ENCODE measurements at regions not wholly inside any gene's neighbourhood (a gene's known extent, or its start where the extent isn't known, plus 50 kb on each side); places are given as distances from the start of the nearest gene placed in this dataset.
A peak's percentile ranks its signal among the peaks of the same experiment; 100 is the strongest.

DNA sequence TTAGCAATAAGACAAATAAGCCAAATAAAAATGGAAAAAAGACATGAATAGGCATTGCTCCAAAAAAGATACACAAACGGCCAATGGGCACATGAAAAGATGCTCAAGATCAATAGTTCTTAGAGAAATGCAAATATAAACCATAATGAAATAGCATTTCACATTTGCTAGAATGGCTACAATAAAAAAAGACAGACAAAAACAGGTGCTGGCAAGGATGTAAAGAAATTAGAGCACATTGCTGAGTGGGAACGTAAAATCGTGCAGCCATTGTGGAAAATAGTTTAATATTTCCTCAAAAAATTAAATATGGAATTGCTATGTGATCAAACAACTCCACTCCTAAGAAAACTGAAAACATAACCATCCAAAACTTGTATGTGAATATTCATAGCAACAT is 160.0 kb upstream of the SPATS2L start:
- DNase-seq: no peak

DNA sequence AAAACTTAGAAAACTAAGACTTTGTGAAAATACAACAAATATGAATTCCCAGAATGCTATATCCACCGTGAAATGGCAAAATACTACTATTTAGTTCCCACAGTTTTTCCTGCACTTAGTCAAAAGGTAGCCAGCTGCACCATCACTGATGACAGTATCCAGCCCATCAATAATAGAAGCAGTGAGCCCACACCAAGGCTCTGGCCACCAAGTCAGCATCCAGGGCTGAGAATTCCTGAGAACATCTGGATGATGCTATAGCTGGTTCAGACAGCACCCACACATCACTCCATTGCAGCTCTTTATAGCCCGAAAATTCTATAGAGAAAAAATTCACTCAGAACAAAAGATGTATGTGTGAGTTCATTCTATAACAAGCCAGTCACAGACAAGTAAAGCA is 159.1 kb upstream of the SPATS2L start:
- no peak for DNase-seq

DNA sequence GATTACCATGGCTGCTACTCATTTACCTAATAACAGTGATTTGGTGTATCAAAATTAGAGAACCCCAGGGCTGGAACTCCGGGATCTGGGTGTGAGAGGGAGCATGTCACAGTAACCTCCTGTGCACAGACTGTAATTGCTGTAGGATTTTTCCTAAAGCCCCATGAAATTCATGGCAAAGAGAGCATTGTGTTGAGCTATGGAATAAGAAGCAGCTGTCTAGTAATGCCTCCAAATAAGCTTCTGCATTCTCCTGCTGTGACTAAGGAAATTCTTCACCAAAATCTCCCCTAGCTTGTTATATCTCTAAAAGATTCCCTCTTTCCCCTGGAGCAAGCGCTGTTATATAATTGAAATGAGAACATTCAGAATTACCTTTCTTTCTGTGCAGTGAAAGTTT is 158.1 kb upstream of the SPATS2L start:
- peak; percentile 11 for DNase-seq

DNA sequence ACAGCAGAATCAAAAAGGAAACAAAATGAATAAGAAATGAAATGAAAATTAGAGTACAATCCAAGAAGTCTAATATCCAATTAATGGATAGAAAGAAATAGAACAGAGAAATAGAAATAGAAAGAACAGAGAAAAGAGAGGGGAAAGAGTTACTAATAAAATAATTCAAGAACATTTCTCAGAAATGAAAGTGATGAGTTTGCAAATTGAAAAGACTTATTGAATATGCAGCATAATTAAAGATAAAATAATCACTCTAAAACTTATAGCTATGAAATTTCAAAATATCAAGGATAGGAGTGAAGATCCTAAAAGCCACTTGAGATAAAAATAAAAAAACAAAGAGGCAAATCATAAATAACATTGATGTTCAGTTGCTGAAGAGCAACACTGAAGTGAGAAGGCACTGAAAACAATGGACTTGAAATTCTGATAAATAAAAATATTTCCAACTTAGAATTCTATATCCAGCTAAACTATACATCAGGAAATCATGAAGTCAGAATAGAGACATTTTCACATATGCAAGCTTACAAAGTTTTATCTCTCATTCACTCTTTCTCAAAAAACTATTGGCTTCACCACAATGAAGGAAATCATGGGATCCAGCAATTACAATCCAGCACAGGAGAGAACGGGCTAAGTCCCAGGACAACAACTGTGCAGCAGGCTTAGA is 155.9 kb upstream of the SPATS2L start:
- DNase-seq: no peak

DNA sequence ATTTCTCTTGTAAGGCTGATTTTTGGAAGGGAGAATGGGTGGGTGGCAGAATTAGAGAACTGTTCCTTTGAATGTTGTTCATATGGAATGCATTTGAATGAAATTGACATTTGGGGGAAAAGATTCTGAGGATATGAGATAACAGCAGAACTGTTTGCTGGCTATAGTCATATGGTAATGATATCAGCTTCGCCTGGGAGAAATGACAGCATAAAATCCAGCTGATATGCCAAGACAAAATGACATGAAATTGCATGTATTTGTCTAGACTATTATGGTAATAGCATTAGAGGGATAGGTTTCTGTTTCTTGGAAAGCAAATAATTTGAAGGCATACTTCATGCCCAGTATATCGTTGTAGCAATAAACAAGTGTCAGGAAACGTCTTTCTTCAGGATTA is 150.8 kb upstream of the SPATS2L start:
- DNase-seq: no peak

DNA sequence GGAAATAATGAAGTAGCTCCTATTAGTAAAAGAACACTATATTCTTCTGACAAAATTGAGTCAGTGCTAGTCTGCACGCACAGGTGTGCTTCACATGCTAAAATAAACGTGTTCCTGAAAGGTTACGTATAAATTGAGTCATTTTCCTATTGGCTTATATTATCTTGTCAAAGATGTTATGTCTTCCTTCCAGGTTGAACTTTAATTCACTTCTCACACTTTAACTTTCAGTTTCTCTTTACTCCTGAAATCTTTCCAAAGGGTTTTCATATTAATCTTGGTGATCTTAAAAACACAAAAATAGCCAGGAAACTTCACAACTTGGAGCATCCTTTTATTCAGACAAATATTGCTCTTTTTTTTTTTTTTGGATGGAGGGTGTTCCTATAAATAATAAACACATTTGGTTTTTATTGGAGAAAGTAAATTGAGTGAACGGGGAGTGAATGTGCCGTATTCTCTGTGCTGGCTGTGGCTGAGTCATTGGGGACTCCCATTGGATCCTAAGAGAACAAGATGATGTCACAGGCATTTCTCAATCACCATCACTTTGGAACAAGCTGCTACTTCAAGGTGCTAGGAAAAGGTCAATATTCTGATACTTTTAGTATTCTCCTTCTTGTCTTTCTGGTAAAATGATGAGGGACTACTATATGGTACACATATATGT is 150.2 kb upstream of the SPATS2L start:
- peak; percentile 84 for DNase-seq

DNA sequence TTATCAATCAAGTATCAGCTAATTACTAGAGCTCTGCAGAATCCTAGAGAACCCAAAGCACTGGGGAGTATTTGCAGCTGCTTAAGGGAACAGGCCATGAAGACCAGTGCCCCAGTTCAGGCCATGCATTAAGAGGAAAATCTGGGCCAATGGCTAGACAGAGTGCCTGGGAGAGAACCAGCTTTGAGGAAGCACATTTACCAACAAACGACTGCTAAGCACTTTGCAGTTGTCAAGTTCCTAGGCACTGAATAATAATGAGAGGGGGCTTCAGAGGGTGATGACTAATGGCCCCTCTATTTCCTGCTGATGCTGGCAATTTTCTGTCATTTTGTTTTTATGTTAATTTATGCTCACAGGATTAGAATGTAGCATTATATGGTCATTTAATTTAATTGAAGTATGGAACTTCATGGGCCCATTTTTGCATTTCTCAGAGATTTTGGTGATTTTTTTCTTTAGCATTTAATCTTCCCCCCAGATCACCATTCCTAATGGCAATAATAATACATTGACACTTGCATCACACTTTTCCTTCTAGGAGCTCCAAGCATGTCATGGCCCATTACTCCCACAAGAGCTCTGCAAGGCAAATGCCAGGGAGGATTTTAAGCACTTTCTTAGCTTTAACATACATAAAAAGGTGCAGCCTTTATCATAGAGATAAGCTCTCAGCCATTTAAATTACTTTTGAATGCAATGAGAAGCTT is 147.7 kb upstream of the SPATS2L start:
- DNase-seq: peak; percentile 61

DNA sequence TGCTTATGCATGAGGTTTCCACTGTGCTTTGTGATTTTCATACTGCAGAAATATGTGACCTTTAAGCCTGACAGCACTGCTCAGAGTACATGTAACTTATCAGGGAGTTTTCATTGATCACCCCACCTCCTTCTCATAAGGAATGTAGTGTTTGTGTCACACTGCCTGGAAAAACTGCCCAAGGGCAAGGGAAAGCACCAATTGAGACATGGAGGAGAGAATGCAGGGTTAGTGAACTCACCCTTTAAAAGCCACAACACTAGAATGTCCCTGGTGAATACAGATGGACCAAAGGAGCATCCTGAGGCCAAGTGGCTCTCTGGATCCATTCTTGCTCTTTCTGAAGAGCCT is 147.2 kb upstream of the SPATS2L start:
- DNase-seq: no peak

DNA sequence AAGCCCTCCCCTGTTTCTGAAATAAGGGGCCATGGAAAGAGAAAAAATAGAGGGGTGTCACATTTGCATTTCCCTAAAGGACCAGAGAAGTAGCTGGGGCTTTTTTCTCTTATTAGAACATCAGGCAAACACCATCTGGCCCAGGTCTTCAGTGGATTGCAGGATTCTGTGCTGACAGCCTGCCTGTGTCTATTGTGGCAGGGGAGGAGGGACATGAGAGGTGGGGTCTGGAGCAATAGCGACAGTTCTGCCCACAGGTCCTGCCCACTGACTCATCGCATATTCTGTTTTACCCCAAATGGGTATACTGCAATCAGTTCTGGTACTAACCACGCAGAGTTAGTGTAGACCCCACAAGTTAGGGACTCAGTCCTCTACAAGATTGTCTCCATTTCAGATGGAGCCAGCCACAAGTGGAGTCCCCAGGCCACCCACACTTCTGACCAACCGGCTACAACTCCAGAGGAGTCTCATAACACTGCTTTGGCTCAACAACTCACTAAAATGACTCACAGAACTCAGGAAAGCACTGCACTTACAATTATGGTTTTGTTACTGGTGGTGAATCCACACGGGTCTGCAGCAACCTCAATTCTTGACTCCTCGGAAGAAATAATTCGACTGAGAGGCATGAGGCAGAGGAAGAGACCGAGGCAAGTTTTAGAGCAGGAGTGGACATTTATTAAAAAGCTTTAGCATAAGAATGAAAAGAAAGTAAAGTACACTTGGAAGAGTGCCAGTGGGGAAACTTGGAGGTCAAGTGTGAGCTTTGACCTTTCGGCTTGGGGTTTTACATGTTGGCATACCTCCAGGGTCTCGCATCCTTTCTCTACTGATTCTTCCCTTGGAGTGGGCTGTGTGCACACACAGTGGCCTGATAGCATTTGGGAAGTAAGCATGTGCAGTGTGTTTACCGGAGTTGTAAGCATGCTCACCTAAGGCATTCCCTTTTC is 146.4 kb upstream of the SPATS2L start:
- peak; percentile 47 for DNase-seq

DNA sequence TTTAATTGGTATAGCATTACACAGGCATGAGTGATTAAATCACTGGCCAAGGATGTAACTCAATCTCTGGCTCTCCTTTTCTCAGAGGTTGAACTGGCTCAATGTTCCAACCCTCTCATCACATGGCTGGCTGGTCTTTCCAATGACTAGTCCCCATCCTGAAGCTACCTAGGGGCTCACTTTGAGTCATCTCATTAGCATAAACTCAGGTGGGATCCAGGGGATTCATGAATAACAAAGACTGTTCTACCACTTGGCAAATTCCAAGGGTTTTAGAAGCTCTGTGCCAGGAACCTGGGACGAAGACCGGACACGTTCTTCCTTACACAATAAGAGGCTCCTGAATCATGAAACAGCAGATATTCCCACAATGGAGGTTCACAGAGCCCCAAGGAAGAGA is 145.0 kb upstream of the SPATS2L start:
- no peak for DNase-seq

DNA sequence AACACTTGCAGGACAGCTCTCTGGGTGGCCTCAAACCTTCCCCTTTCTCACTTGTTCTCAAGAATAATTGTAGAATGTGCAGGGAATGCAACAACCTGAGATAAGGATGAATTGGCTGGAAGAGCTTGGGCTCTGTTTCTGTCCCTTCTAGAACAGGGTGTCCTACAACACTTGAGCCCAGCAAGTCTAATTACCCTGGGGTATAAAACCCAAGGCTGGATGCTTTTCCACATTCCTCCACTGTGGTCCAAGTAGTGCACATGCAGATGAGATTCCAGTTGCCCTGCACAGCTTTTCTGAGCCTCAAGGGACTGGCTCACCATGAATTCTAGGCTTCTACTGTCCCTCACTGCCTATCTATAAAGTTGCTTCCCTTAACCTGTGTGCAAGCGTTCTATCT is 140.8 kb upstream of the SPATS2L start:
- DNase-seq: no peak

DNA sequence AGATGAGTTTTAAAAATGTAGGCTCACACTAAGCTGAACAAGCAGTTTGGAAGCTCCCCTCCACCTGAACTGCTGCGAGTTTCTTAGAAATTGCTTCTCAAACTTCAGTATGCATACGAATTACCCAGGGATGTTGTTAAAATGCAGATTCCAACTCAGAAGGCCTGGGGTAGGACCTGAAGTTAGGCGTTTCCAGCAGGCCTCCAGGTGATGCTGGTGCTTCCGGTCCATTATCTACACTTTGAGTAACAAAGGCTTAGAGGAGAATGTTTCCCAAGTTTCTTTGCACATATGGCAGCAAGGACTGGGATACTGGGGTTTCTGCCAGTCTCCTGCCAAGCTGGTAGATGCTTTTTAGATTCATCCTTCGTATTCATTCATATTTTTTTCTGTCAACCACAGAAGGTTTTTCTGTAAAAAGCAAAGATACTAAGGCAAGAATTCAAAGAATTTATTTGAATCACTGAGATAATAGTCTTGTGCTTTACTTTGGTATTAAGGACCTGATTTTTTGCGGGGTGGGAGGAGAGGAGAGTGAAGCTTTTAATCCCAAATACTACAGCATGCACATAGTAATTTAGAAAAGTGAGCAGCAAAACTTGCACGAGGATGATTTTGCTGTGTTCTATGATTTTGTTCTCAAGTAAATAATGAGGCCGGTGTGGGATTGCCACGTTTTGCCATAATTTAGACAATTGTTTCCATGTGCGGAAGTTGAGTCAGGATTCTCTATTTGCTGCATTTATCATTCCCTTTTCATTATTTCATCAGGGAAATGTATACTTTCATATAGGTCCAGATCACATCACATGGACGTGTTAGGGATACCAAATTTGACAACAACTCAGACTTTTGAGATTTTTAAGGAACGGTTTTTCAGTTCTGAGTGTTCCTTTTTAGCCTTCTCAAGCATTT is 137.6 kb upstream of the SPATS2L start:
- peak; percentile 51 for DNase-seq

DNA sequence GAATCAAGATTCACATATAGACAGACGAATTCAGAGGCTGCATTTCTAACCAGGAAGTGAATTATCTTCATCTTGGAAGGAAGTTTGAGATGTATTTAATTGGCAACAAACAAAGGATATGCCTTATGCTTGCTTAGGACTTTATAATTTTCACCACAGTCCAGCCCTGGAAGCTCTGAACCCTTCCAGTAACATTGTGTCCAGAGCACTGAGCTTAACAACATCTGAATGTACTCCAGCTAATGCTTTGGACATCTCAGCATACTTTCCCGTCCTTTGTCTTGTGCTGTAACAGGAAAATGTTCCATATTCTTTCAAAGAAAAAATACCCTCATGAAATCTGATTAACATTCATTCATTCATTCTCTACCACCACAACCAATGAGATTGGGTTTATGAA is 136.3 kb upstream of the SPATS2L start:
- no peak for DNase-seq

DNA sequence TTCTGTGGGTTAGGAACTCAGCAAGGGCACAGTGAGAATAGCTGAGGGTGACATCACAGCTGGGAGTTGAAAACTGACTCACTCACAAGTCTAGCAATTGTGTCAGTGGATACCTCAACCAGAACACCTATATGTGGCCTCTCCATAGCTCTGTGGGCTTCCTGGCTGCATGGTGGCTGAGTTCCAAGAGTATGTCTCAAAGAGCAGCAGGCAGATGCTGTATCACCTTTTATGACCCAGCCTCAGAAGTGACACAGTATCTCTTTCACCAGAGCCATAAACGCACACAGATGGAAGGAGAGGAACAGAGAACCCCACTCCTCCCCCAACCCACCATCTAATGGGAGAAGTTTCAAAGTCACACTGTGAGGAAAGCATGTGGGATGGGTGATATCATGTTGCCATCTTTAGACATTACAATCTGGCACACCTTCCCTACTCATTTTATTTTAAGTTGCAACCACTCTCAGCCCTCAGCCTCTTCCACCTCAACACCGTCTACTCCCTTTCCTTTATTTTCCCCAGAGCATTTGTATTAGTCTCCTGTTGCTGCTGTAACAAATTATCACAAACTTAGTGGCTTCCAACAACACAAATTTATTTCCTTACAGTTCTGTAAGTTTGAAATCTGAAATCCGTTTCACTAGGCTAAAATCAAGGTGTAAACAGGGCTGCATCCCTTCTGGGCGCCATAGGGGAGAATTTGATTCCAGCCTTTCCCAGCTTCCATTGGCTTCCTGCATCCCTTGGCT is 134.6 kb upstream of the SPATS2L start:
- peak; percentile 66 for DNase-seq

DNA sequence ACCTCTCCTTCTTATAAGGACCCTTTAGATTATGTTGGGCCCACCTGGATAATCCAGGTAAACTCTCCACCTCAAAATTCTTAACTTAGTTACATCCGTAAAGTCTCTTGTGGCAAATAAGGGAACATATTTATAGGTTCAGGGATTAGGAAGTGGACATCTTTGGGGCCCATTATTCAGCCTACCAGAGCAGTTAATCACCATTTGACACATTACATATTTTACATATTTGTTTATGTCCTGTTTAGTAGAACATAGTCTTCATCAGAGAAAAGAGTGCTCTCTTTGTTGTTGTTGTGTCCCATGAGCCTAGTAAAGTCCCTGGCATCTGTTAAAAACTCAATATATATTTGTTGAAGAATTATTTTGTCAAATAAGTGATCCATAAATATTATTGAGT is 134.0 kb upstream of the SPATS2L start:
- DNase-seq: no peak

DNA sequence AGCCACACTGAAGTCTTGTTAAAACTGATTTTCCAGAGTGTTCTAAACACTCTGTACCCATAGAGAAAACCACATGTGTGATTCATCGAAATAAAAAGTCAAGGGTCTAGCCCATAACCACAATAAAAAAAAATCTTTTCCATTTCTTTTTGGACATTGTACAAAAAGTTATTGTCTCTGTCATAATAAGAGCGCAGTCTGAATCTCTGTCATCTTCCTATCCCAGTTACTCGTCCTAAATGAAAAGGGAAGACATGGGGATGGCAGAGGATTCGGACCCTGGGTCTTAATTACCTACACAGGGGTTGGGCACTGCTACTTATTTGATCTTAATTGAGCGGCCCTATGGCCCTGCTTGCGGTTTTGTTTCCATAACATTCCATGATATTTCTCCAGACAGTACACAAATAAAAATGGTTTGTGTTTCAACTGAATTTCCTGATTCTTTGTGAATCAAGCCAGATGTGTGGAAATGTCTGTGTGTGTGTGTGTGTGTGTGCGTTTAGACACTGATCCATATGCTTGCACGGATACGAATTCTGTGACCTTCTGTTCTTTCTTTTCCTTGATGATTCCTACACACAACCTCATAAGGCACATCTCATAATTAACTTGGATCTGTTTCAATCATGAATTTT is 133.4 kb upstream of the SPATS2L start:
- peak; percentile 86 for DNase-seq

DNA sequence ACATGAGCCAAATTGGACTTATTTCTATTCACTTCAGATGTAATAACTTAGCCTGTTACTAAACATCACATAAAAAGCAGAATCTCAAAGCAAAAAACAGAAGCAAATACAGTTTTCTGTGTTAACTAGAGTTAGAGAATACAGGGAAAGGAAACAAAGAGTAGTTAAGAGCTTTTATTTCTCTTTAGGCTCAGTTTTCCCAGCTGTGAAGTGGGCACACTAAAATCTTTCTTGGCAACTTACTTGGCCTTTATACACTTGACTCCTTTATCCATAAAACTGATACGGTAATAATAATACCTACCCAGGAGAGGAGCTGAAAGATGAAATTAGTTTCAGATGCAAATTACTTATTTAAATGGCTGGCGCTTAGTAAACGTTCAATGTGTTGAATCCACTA is 132.8 kb upstream of the SPATS2L start:
- no peak for DNase-seq

DNA sequence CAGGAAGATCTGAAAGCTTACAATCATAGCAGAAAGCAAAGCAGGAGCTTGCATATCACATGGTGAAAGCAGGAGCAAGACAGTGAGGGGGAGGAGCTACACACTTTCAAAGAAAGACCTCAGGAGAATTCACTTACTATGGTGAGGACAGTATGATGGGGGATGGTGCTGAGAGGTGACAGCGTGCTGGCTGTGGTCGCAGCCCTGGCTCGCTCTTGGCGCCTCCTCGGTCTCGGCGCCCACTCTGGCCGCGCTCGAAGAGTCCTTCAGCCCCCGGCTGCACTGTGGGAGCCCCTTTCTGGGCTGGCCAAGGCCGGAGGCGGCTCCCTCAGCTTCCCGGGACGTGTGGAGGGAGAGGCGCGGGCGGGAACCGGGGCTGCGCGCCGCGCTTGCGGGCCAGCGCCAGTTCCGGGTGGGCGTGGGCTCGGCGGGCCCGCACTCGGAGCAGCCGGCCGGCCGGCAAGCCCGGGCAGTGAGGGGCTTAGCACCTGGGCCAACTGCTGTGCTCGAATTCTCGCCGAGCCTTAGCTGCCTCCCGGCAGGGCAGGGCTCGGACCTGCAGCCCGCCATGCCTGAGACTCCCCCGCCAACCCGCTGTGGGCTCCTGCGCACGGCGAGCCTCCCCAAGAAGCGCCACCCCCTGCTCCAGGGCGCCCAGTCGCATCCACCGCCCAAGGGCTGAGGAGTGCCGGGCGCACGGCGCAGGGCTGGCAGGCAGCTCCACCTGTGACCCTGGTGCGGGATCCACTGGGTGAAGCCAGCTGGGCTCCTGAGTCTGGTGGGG is 131.9 kb upstream of the SPATS2L start:
- no peak for DNase-seq

DNA sequence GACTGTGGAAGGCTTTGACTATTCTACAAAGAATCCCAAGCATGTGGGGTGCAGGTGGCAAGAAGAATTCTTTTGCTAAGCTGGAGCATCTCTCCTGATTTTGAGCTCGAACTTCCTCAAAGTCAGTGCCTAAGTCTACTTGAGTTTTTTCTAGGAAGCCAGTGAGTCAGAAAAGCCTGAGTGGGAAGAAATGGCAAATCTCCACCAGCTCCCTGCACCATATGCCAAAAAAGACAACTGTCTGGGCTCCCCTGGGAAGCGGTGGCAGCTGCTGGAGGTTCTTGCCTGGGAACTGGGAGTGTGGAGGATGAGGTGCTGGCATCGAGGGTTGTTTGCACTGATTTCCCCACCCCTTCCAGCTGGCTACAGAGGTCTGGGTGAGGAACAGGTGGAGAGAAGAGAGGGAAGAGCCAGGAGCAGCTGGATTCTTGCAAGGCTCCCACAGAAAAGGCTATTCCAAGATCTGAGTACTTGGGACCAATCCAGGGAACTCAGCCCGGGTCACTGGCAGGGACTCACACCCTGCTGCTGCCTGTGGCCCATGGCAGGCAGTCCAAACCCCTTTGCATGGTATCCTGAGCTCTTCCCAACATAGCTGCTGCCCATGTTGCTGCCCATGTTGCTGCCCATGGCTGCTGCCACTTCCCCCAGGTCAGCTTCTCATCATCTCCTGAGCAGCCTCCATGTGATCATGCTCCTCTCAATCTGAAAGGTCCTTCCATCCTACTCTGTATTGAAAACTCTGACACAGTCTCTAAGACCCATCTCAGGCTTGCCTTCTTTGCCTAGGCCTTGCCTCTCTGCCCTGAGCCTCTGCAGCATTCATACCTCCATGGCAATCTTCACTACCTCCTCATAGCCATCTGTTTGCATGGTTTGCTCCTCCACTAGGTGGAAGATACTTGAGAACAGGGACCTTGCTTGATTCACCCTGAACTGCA is 128.3 kb upstream of the SPATS2L start:
- DNase-seq: peak; percentile 58

Measured in fibroblast of skin of right quadriceps (primary cell).